ENCODE measurements at regions not wholly inside any gene's neighbourhood (a gene's known extent, or its start where the extent isn't known, plus 50 kb on each side); places are given as distances from the start of the nearest gene placed in this dataset.

DNA sequence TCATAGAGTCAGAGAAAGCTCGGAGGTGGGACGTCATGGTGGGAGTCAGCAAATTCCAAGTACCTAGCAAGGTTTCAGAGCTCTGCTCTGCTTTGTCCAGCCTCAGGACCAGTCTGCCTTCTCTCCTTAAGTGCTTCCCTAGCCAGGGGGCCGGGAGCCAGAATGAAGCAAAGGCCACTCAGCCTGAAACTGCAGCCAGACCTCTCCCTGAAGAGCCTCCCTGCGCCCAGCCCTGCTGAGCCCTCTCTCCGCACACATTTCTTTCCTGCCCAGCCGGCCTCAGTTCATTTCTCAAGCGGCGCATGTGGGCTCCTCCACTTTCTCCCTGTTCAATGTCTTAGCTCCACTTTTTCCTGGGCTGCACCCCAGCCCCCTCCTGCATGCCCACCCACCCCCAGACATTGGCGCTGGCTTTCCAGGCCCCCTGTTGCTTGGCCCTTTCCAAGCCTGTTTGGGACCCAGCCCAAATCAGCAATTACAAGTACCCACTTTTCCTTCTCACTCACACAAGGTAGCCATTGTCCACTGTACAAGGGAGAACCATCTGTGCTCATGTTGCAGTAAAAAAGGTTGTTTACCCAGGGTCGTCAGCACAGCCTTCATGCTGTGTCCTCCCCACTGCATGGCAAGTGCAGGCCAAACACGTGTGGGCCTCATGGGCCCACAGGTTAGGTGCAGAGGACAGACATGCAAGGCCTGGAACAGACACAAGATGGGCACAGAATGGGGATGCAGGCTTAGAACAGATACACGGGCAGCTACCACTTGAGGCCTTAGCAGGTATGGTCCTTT, 147.1 kb downstream of the MRPL14 start:
- no peak for DNase-seq

DNA sequence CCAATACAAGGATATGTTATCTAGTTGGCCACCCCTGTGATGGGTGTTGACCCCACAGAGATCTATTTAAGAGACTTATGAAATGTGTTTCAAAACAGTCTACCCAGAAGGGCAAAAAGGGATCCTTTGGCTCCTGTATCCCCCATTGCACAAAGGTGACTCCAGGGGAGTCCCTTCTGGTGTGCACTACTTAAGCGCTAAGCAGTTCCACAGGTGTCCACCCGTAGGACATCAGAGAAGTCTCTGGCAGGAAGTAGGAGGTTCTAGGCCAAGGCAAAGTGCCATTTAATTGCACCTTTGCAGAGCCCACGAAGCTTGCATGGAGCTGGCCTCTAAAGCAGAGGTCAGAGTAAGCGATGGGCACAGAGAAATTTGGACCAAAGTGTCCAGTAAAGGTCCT, 147.7 kb downstream of the MRPL14 start:
- no peak for DNase-seq

- no peak for DNase-seq
Measured at GRCh38 chr6:43978473-43979346, 148.5 kb downstream of the MRPL14 start.

GRCh38 chr6:43977404-43978111, 149.7 kb downstream of the MRPL14 start:
- DNase-seq = no peak

GRCh38 chr6:43976706-43977403, 150.4 kb downstream of the MRPL14 start:
- no peak for DNase-seq

DNA sequence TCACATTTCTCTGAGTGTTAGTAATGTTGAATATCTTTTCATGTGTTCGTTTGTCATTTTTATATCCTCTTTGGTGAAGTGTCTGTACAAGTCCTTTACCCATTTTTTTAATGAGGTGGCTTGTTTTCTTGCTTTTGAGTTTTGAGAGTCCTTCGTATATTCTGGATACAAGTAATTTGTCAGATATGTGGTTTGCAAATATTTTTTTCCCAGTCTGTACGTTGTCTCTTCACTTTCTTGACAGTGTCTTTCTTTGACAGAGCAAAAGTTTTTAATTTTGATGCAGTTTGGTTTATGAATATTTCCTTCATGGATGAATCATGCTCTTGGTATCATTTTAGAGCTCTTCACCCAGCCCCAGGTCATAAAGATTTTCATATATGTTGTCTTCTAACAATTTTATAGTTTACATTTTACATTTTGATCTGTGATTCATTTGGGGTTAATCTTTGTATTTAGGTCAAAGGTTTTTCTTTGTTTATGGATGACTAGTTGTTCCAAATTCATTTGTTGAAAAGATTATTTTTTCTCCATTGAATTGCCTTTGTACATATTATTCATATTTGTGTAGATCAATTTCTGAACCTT, 152.5 kb downstream of the MRPL14 start:
- DNase-seq = no peak

DNA sequence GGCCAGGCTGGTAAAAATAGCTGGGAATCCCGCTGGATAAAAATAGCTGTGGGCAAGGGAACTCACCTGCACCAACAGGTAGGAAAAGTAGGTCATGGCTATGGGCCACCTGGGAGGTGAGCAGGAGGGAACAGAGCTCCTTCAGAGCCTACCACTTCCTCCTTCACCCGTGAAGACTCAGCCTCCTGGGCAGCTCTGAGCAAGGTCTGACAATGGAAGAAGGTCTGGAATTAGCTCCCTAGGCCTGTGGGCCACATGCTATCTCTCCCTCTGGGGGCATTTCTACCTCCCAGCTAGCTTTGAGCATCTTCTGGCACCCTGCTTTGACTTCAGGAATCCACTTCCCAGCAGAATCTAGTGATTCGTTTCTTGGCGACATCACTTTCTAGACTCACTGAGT, 153.9 kb downstream of the MRPL14 start:
- no peak for DNase-seq

- DNase-seq = no peak
Measured at GRCh38 chr6:43972913-43973300, 154.3 kb downstream of the MRPL14 start.

- DNase-seq = no peak
Measured at GRCh38 chr6:43972179-43972912, 154.9 kb downstream of the MRPL14 start.

DNA sequence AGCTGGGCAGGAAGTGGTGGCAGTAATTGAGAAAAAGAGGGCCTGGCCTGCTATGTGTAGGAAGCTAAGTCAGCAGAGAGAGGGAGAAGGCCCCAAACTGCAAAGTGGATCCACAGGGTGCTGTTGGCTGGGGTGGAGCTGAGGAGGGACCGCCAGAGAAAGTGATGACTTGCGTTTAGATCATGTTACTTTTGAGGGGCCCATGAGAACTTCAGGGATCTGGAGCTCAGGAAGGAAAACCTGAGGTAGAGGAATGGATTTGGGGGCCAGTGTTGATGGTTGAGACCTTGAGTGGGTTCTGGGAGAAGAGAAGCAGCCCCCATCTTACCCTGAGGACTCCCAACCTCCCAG, 155.5 kb downstream of the MRPL14 start:
- DNase-seq = no peak

DNA sequence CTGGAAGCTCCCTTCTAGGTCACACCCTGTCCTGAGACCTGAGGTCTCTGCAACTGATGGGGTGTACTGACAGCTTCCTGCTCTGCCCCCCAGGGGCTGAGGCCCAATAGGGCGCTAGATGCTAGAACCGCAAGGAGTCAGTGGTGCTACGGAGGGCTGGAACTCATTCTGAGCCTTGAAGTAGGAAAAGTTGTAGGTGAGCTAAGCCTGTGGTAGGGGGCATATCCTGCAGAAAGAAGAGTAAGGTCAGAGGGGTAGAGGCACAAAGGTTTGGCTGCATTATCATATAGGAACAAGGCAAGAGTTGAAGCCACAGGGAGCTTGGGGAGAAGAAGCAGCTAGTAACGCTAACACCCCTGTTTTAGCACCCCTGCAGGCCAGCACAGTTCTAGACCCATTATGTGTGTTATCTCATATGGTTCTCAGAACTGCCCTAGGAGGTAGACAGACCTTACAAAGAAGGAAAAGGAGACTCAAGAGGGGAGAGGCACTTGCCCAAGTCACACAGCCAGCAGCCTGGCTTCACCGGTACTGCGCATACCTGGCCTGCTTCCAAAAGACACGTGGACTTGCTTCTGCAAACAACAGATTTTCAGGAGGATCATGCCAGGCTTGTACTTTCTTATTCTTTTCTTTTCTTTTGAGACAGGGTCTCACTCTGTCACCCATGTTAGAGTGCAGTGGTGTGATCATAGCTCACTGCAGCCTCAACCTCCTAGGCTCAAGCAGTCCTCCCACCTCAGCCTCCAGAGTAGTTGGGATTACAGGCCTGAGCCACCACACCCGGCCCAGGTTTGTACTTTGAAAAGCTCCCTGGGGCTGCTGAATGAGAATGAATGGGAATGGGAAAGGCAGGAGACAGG, 156.1 kb downstream of the MRPL14 start:
- no peak for DNase-seq

- no peak for DNase-seq
Measured at GRCh38 chr6:43970068-43970912, 157.0 kb downstream of the MRPL14 start.

GRCh38 chr6:43969158-43969981, 157.9 kb downstream of the MRPL14 start:
- DNase-seq = no peak

GRCh38 chr6:43968110-43968965, 158.9 kb downstream of the MRPL14 start:
- DNase-seq = no peak

- no peak for DNase-seq
Measured at GRCh38 chr6:43967719-43968091, 159.5 kb downstream of the MRPL14 start.

DNA sequence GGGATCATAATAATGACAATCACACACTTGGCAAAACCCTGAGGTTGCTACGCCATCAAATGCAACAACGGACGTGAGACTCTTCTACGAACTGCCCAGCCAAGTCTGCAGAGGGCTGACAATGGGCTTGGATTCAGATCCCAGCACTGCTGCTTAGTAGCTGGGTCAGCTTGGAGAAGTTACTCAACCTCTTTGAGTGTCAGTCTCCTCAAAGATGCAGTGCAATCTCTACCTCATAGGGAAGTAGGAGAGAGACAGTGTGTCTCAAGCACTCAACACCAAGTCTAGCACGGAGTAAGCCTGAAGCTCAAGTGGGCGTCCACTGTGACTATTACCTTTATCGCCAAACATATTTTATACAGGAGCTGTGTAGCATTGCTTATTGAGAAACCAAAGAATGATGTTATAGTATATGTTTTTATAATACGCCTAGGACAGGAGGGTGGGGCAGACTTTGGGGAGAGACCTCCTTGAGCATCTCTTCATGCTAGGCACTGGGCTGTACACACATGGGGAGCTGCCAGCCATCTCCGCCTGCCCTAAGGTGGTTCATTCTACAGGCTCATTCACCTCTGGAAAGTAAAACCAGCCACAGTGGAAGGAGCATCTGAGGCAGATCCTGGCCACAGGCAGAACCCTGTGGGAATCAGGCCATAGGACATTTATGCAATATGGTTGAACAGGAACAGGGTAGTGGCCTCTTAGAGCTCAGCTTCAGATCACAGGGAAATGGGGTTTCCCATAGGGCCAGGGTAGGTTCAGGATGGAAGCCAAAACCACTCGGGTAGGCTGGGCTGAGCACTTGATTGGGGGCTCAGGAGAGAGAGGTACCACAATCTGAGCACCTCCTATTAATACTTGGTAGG, 160.2 kb downstream of the MRPL14 start:
- DNase-seq = no peak

GRCh38 chr6:43966374-43966658, 160.9 kb downstream of the MRPL14 start:
- DNase-seq = no peak
